ENCODE measurements at regions not wholly inside any gene's neighbourhood (a gene's known extent, or its start where the extent isn't known, plus 50 kb on each side); places are given as distances from the start of the nearest gene placed in this dataset.

GRCh38 chr7:45347804-45348203 lies 190.2 kb downstream of the RAMP3 start:
- ATAC-seq (ENCODE audit: low FRiP score) = no peak
- DNase-seq (ENCODE audit: low spot score) = no peak
- TF ChIP-seq CTCF (IDR thresholded peaks at IDR 0.05) = no peak

DNA sequence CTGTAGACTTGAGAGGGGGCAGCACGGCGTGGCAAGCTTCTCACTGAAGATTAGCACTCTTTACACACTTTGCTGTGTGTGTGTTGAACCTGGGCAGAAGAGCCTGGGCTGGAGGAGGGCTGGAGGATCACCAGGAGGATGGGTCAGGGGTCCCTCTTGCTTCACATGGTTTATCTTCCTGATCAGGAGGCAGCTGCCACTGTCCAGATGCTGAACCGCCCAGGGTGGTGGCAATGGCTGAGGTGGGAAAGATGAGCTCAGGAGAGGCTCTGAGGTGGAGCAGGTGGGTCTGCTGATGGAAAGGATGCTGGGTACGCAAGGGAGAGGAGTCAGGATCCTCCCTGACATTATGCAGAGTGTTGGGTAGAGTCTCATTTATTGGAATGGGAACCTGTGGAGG lies 191.5 kb downstream of the RAMP3 start:
- DNase-seq (ENCODE audit: low spot score) = no peak
- ATAC-seq (ENCODE audit: low FRiP score) = no peak

GRCh38 chr7:45350896-45351295 lies 193.3 kb downstream of the RAMP3 start:
- ATAC-seq (ENCODE audit: low FRiP score) (no peak), DNase-seq (ENCODE audit: low spot score) (no peak)
- TF ChIP-seq CTCF (IDR thresholded peaks at IDR 0.05) = no peak

More for the DNA sequence above, 191.5 kb downstream of the RAMP3 start:
- TF ChIP-seq CTCF (IDR thresholded peaks at IDR 0.05) = no peak

DNA sequence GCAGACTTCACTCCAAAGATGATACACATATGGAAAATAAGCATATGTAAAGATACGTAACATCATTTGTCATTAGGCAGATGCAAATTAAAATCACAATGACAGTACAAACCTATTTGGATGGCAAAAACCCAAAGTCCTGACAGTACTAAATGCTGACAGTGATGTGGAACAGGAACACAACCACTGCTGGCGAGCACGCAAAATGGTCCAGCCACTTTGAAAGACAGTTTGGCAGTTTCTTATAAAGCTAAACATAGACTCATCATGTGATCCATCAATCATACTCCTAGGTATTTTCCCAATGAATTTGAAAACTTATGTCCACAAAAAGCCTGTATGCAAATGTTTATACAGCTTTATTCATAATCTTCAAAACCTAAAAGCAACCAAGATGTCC lies 200.7 kb downstream of the RAMP3 start:
- DNase-seq (ENCODE audit: low spot score) (no peak), ATAC-seq (ENCODE audit: low FRiP score) (no peak)
- no peak for TF ChIP-seq CTCF (IDR thresholded peaks at IDR 0.05)

GRCh38 chr7:45359250-45359649 lies 201.7 kb downstream of the RAMP3 start:
- ATAC-seq (ENCODE audit: low FRiP score) = no peak
- no peak for DNase-seq (ENCODE audit: low spot score)
- no peak for TF ChIP-seq CTCF (IDR thresholded peaks at IDR 0.05)

- no peak for ATAC-seq (ENCODE audit: low FRiP score)
- TF ChIP-seq CTCF (IDR thresholded peaks at IDR 0.05) = no peak
- no peak for DNase-seq (ENCODE audit: low spot score)
Observed at GRCh38 chr7:45359776-45360175, 202.2 kb downstream of the RAMP3 start.

GRCh38 chr7:45363669-45364068 lies 206.1 kb downstream of the RAMP3 start:
- TF ChIP-seq CTCF (IDR thresholded peaks at IDR 0.05) = no peak
- DNase-seq (ENCODE audit: low spot score) (no peak), ATAC-seq (ENCODE audit: low FRiP score) (no peak)
